ENCODE measurements at regions not wholly inside any gene's neighbourhood (a gene's known extent, or its start where the extent isn't known, plus 50 kb on each side); places are given as distances from the start of the nearest gene placed in this dataset.

GRCh38 chr2:151033271-151034248, 228.1 kb downstream of the RBM43 start:
- no peak for DNase-seq (ENCODE audit: low spot score in 2 of 2, unreplicated experiment in 2 of 2)
- H3K4me1 Mint-ChIP-seq = peaks cover 24% of the 10 kb centered on the region
- H3K27me3 Mint-ChIP-seq (ENCODE audit: low read depth) = no peaks in the 10 kb centered on the region
- no peaks in the 10 kb centered on the region for H3K36me3 Mint-ChIP-seq
- no peak overlapping the region for H3K4me3 Mint-ChIP-seq
- no peak for TF ChIP-seq CTCF (IDR thresholded peaks at IDR 0.05; ENCODE audit: unreplicated experiment)
- peak overlapping the region; percentile 20 for H3K27ac Mint-ChIP-seq
- H3K9me3 Mint-ChIP-seq = no peaks in the 10 kb centered on the region

GRCh38 chr2:151032741-151033191, 228.9 kb downstream of the RBM43 start:
- Mint-ChIP-seq H3K27ac (no peak overlapping the region), H3K27me3 (ENCODE audit: low read depth) (no peaks in the 10 kb centered on the region), H3K4me1 (peaks cover 20% of the 10 kb centered on the region), H3K4me3 (no peak overlapping the region), H3K9me3 (no peaks in the 10 kb centered on the region), H3K36me3 (no peaks in the 10 kb centered on the region)
- no peak for DNase-seq (ENCODE audit: low spot score in 2 of 2, unreplicated experiment in 2 of 2)
- no peak for TF ChIP-seq CTCF (IDR thresholded peaks at IDR 0.05; ENCODE audit: unreplicated experiment)

- H3K9me3 Mint-ChIP-seq = no peaks in the 10 kb centered on the region
- no peaks in the 10 kb centered on the region for H3K36me3 Mint-ChIP-seq
- peak; percentile 42 for TF ChIP-seq CTCF (IDR thresholded peaks at IDR 0.05; ENCODE audit: unreplicated experiment)
- H3K27ac Mint-ChIP-seq = no peak overlapping the region
- H3K4me1 Mint-ChIP-seq = peaks cover 28% of the 10 kb centered on the region
- no peaks in the 10 kb centered on the region for H3K27me3 Mint-ChIP-seq (ENCODE audit: low read depth)
- H3K4me3 Mint-ChIP-seq = no peak overlapping the region
- DNase-seq (ENCODE audit: low spot score in 2 of 2, unreplicated experiment in 2 of 2) = no peak
These were observed 230.9 kb downstream of the RBM43 start for GRCh38 chr2:151030663-151031230.

GRCh38 chr2:151029406-151030157, 232.1 kb downstream of the RBM43 start:
- H3K36me3 Mint-ChIP-seq = no peaks in the 10 kb centered on the region
- no peak overlapping the region for H3K27ac Mint-ChIP-seq
- no peak for DNase-seq (ENCODE audit: low spot score in 2 of 2, unreplicated experiment in 2 of 2)
- no peak for TF ChIP-seq CTCF (IDR thresholded peaks at IDR 0.05; ENCODE audit: unreplicated experiment)
- no peaks in the 10 kb centered on the region for H3K9me3 Mint-ChIP-seq
- peaks cover 33% of the 10 kb centered on the region for H3K4me1 Mint-ChIP-seq
- no peaks in the 10 kb centered on the region for H3K27me3 Mint-ChIP-seq (ENCODE audit: low read depth)
- no peak overlapping the region for H3K4me3 Mint-ChIP-seq

GRCh38 chr2:151028691-151029176, 232.9 kb downstream of the RBM43 start:
- DNase-seq (ENCODE audit: low spot score in 2 of 2, unreplicated experiment in 2 of 2) = no peak
- no peak for TF ChIP-seq CTCF (IDR thresholded peaks at IDR 0.05; ENCODE audit: unreplicated experiment)
- H3K27me3 Mint-ChIP-seq (ENCODE audit: low read depth) = no peaks in the 10 kb centered on the region
- no peak overlapping the region for H3K4me3 Mint-ChIP-seq
- H3K27ac Mint-ChIP-seq = no peak overlapping the region
- no peaks in the 10 kb centered on the region for H3K9me3 Mint-ChIP-seq
- peaks cover 27% of the 10 kb centered on the region for H3K4me1 Mint-ChIP-seq
- no peaks in the 10 kb centered on the region for H3K36me3 Mint-ChIP-seq

Data from mesothelial cell of epicardium (in vitro differentiated cells).